GM23338 (cell line): ENCODE measurements at regions not wholly inside any gene's neighbourhood (a gene's known extent, or its start where the extent isn't known, plus 50 kb on each side); places are given as distances from the start of the nearest gene placed in this dataset.

ENCODE experiments used
- JUNB ChIP-seq: IDR thresholded peaks from one replicate; pipeline ENCODE4 v1.6.1; 2016; ENCODE audit warnings: antibody characterized with exemption; ENCODE audit not compliant: unreplicated experiment
- POLR2AphosphoS5 ChIP-seq: IDR thresholded peaks from 2 replicates; pipeline ENCODE4 v1.6.1; 2016; ENCODE audit warnings: antibody characterized with exemption, low read depth
- TF ChIP-seq, protein P1 (sequence below), 2 experiments: fragments of 200-600 bp in 1 of 2; sonication (generic) in 1 of 2; conservative IDR thresholded peaks; 2 replicates each; pipeline versions ENCODE4 v1.5.1 to v1.6.1; 2016 to 2017; ENCODE audit warnings: antibody characterized with exemption in 2 of 2, low read depth in 2 of 2, mild to moderate bottlenecking in 2 of 2, moderate library complexity in 1 of 2
- TF ChIP-seq, protein P2 (sequence below): IDR thresholded peaks from one replicate; pipeline ENCODE4 v1.6.1; 2018; ENCODE audit warnings: antibody characterized with exemption; ENCODE audit not compliant: unreplicated experiment

DNA sequence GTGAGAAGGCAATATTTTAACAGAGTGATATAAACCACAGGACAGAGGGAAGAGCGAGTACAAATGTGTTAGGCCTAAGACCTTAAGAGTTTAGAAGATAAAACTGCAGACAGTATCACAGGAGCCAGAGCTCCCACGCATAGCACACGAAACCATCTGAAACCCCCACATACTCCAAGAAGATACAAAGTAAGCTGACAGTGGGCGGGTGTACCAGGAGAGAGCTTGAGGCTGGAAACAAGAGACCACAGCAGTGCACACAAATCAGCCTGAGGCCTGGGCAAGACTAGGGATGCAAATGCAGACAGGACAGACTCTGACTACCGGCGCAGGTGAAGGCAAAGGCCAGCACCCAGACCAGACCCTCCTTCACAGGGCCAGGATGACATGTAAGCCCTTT lies 54.1 kb upstream of the ARHGAP24 start:
- TF ChIP-seq JUNB (no peak), POLR2AphosphoS5 (no peak)
- TF ChIP-seq, protein P1, sequence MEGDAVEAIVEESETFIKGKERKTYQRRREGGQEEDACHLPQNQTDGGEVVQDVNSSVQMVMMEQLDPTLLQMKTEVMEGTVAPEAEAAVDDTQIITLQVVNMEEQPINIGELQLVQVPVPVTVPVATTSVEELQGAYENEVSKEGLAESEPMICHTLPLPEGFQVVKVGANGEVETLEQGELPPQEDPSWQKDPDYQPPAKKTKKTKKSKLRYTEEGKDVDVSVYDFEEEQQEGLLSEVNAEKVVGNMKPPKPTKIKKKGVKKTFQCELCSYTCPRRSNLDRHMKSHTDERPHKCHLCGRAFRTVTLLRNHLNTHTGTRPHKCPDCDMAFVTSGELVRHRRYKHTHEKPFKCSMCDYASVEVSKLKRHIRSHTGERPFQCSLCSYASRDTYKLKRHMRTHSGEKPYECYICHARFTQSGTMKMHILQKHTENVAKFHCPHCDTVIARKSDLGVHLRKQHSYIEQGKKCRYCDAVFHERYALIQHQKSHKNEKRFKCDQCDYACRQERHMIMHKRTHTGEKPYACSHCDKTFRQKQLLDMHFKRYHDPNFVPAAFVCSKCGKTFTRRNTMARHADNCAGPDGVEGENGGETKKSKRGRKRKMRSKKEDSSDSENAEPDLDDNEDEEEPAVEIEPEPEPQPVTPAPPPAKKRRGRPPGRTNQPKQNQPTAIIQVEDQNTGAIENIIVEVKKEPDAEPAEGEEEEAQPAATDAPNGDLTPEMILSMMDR (conservative IDR thresholded peaks at IDR 0.05; ENCODE audit: low read depth in 2 of 2): no peak
- TF ChIP-seq, protein P2, sequence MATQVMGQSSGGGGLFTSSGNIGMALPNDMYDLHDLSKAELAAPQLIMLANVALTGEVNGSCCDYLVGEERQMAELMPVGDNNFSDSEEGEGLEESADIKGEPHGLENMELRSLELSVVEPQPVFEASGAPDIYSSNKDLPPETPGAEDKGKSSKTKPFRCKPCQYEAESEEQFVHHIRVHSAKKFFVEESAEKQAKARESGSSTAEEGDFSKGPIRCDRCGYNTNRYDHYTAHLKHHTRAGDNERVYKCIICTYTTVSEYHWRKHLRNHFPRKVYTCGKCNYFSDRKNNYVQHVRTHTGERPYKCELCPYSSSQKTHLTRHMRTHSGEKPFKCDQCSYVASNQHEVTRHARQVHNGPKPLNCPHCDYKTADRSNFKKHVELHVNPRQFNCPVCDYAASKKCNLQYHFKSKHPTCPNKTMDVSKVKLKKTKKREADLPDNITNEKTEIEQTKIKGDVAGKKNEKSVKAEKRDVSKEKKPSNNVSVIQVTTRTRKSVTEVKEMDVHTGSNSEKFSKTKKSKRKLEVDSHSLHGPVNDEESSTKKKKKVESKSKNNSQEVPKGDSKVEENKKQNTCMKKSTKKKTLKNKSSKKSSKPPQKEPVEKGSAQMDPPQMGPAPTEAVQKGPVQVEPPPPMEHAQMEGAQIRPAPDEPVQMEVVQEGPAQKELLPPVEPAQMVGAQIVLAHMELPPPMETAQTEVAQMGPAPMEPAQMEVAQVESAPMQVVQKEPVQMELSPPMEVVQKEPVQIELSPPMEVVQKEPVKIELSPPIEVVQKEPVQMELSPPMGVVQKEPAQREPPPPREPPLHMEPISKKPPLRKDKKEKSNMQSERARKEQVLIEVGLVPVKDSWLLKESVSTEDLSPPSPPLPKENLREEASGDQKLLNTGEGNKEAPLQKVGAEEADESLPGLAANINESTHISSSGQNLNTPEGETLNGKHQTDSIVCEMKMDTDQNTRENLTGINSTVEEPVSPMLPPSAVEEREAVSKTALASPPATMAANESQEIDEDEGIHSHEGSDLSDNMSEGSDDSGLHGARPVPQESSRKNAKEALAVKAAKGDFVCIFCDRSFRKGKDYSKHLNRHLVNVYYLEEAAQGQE: no peak
